Body of pancreas (tissue), 4 donors: ENCODE measurements at regions not wholly inside any gene's neighbourhood (a gene's known extent, or its start where the extent isn't known, plus 50 kb on each side); places are given as distances from the start of the nearest gene placed in this dataset.

Experiments
- CTCF ChIP-seq, 7 experiments: fragments of 450-650 bp in 4 of 7; fragments of 200-600 bp in 3 of 7; sonication (generic) in 3 of 7; IDR thresholded peaks; one replicate each; pipeline ENCODE4 v1.5.1; 2016 to 2019; ENCODE audit warnings: antibody characterized with exemption in 7 of 7
- POLR2A ChIP-seq, 3 donors: fragments of 450-650 bp; IDR thresholded peaks; one replicate each; pipeline ENCODE4 v1.6.1; 2016; ENCODE audit warnings: antibody characterized with exemption in 3 of 3, mild to moderate bottlenecking in 2 of 3

GRCh38 chr20:59414936-59415623, 114.7 kb downstream of the EDN3 start:
- TF ChIP-seq CTCF (IDR thresholded peaks at IDR 0.05) (no peak), POLR2A (IDR thresholded peaks at IDR 0.05) (no peak)
